Neutrophil (primary cell): ENCODE measurements at regions not wholly inside any gene's neighbourhood (a gene's known extent, or its start where the extent isn't known, plus 50 kb on each side); places are given as distances from the start of the nearest gene placed in this dataset.
"Not testable (repeated sequence)": the region's sequence is repeated elsewhere in the genome, so short reads cannot be mapped to it uniquely, and the experiment has no call there.

Source experiments
- H3K27ac ChIP-seq: fragments of 200-600 bp; sonication (generic); 2 replicates; pipeline ENCODE4 v1.5.1; 2016; ENCODE audit warnings: mild to moderate bottlenecking, moderate library complexity
- H3K27me3 ChIP-seq: fragments of 200-600 bp; sonication (generic); 2 replicates; pipeline ENCODE4 v1.6.0; 2016; ENCODE audit warnings: mild to moderate bottlenecking
- H3K36me3 ChIP-seq: fragments of 200-600 bp; sonication (generic); 2 replicates; pipeline ENCODE4 v1.5.1; 2017
- H3K4me1 ChIP-seq, 2 experiments: fragments of 200-600 bp in 1 of 2; sonication (generic) in 1 of 2; 1 replicate in 1 of 2; 2 replicates in 1 of 2; pipeline versions ENCODE4 v1.5.1 to v1.6.1; 2013 to 2016; ENCODE audit warnings: low read depth in 1 of 2, low read length in 1 of 2, mild to moderate bottlenecking in 1 of 2, moderate library complexity in 1 of 2; ENCODE audit not compliant: control insufficient read depth in 1 of 2, insufficient read depth in 1 of 2
- H3K4me3 ChIP-seq, 2 experiments: fragments of 200-600 bp in 1 of 2; sonication (generic) in 1 of 2; 1 replicate in 1 of 2; 2 replicates in 1 of 2; pipeline ENCODE4 v1.5.1; 2013 to 2016; ENCODE audit warnings: low read depth in 1 of 2, low read length in 1 of 2, mild to moderate bottlenecking in 1 of 2, moderate library complexity in 1 of 2
- H3K9me3 ChIP-seq: fragments of 200-600 bp; sonication (generic); 2 replicates; pipeline ENCODE4 v1.5.1; 2016
- TF ChIP-seq, protein P1 (sequence below): fragments of 200-600 bp; sonication (generic); IDR thresholded peaks from 2 replicates; pipeline ENCODE4 v1.5.1; 2016; ENCODE audit warnings: antibody characterized with exemption

DNA sequence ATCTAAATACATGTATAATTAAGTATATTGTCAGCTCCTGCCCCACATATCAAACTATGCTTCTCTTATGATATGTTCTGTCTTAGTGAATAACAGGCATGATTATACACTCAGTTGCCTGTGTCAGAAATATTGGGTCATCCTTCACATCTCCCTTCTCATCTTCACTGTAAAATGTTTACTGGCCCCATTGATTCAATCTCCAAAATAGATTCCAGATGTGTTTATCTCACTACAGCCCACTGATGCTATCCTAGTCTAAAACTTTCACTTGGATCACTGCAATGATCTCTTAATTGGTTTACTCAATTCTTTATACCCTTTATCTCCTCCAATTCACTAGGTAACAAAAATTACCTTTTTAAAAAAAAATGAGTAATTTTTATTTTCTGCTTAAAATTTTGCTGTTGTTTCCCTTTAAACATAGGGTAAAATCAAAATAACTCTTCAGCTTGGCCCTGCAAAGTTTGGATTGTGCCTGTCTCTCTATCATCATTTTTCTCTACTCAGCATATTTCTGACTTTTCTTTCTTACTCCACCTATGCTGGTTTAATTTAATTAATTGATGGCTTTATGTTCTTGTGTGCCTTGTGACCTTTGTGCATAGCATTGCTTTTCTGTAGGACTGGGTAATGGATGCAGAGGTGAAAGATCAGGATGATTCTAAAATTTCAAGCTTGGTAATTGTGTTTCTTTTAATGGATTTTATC, 233.9 kb upstream of the FOXP2 start:
- no peak overlapping the region for H3K27ac ChIP-seq
- no peaks in the 10 kb centered on the region for H3K9me3 ChIP-seq
- no peak overlapping the region for H3K4me3 ChIP-seq
- no peaks in the 10 kb centered on the region for H3K4me1 ChIP-seq
- TF ChIP-seq, protein P1, sequence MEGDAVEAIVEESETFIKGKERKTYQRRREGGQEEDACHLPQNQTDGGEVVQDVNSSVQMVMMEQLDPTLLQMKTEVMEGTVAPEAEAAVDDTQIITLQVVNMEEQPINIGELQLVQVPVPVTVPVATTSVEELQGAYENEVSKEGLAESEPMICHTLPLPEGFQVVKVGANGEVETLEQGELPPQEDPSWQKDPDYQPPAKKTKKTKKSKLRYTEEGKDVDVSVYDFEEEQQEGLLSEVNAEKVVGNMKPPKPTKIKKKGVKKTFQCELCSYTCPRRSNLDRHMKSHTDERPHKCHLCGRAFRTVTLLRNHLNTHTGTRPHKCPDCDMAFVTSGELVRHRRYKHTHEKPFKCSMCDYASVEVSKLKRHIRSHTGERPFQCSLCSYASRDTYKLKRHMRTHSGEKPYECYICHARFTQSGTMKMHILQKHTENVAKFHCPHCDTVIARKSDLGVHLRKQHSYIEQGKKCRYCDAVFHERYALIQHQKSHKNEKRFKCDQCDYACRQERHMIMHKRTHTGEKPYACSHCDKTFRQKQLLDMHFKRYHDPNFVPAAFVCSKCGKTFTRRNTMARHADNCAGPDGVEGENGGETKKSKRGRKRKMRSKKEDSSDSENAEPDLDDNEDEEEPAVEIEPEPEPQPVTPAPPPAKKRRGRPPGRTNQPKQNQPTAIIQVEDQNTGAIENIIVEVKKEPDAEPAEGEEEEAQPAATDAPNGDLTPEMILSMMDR = no peak
- no peaks in the 10 kb centered on the region for H3K36me3 ChIP-seq
- no peaks in the 10 kb centered on the region for H3K27me3 ChIP-seq

DNA sequence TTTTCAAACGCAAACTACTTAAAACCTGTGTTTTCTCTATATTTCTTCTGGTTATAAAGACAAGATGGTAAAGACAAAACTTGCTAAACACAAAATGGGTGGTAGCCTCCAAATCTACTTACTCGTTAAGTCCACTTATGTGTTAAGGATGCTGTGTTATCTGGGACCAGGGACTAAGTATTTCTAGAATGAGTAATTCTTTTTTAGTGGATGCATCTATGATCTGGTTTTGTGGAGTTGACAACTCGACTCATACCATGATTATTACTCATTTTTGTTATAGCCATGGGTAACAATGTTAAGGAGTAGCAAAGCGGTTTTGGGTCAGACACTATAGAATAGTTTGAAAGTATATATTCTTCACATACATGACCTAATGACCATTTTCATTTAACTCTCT, 239.5 kb upstream of the FOXP2 start:
- Histone ChIP-seq H3K4me1 (no peaks in the 10 kb centered on the region), H3K4me3 (no peak overlapping the region), H3K9me3 (no peaks in the 10 kb centered on the region), H3K27me3 (no peaks in the 10 kb centered on the region), H3K36me3 (no peaks in the 10 kb centered on the region), H3K27ac (no peak overlapping the region)
- TF ChIP-seq, protein P1 = no peak

DNA sequence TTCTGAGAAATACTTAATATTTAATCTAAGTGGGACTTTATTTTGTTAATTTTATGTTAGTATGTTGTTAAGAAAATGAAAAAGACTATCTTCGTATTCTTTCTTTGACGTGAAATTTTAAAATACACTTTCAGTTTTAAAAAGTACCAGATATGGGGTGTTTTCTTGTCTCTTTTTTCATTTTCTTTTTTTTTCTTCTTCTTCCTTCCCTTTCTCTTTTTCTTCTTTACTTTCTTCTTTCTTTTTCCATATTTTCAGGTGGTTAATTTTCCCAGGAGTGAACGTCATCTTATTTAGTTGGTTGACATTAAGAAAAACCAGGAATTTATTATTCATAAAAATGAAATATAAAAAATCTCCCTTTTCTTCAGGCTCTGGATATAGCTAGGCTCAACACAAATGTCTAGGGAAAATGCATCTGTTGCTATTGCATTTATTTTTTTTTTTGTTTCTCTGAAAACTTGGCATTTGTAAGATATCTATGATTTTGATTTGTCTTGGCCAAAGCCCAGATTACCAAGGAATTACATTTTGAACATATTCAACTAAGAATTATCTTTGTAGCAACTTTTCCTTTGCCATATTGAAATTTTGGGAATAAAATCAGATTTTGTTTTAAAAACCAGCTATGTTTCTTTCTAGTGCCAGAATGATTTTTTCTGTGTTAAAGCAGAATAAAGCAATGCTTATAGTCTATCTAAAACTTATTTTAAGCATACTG, 241.3 kb upstream of the FOXP2 start:
- no peaks in the 10 kb centered on the region for H3K4me1 ChIP-seq
- no peak overlapping the region for H3K4me3 ChIP-seq
- no peaks in the 10 kb centered on the region for H3K36me3 ChIP-seq
- no peaks in the 10 kb centered on the region for H3K27me3 ChIP-seq
- H3K9me3 ChIP-seq = no peaks in the 10 kb centered on the region
- TF ChIP-seq, protein P1 = no peak
- H3K27ac ChIP-seq = no peak overlapping the region

DNA sequence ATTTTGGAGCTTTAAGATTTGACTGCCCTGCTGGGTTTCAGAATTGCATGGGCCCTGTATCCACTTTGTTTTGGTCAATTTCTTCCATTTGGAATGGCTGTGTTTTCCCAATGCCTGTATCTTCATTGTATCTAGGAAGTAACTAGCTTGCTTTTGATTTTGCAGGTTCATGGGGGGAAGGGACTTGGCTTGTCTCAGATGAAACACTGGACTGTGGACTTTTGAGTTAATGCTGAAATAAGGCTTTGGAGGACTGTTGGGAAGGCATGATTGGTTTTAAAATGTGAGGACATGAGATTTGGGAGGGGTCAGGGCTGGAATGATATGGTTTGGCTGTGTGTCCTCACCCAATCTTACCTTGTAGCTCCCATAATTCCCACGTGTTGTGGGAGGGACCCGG, 245.2 kb upstream of the FOXP2 start:
- H3K4me3 ChIP-seq = not testable (repeated sequence)

DNA sequence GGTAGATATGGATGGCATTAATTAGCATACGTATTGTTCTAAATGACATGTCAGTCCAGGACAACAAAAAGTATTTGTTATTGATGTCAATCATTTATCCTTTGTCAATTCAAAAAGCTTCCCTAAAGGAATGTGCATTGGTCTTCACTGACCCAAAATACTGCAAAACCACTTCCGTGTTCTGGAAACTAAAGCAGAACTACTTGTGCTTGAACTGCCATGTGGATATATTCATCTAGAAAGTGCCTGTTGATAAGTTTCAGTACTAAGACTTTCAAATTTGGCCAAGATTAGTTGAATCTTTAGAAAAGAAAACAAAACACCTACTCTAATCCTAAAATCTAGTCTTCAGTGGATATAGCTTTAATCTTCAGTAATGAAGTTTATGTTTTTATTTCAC, 242.1 kb upstream of the PPP1R3A start:
- Histone ChIP-seq H3K9me3 (no peaks in the 10 kb centered on the region), H3K36me3 (no peaks in the 10 kb centered on the region), H3K27ac (no peak overlapping the region), H3K4me3 (no peak overlapping the region), H3K27me3 (no peaks in the 10 kb centered on the region), H3K4me1 (no peaks in the 10 kb centered on the region)
- TF ChIP-seq, protein P1 = no peak

More for the DNA sequence above, 245.2 kb upstream of the FOXP2 start:
- not testable (repeated sequence) for H3K9me3 ChIP-seq, H3K27ac ChIP-seq, H3K4me1 ChIP-seq, H3K36me3 ChIP-seq, H3K27me3 ChIP-seq

DNA sequence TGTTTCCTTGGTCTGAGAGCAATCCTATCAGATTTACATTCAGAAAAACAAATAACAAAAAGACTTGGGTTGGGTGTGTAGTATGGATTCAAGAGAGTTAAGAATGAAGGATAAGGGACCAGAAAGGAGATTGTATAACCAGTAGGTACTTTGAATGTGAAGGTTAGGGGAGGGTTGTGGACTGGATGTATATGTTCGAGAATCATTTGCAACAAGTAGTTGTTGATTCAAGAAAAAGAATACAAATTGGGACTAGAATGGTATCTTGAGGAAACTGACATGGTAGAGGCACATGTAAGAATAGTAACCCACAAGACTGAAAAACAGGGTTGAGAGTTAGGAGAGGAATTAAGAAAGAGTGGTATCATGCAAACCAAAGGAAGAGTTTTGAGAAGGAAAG, 240.0 kb upstream of the PPP1R3A start:
- Histone ChIP-seq H3K36me3 (no peaks in the 10 kb centered on the region), H3K27me3 (no peaks in the 10 kb centered on the region), H3K4me3 (no peak overlapping the region), H3K9me3 (no peaks in the 10 kb centered on the region), H3K4me1 (no peaks in the 10 kb centered on the region), H3K27ac (no peak overlapping the region)
- TF ChIP-seq, protein P1 = no peak
